Inferior parietal cortex (tissue), 1 donor: ENCODE measurements at regions not wholly inside any gene's neighbourhood (a gene's known extent, or its start where the extent isn't known, plus 50 kb on each side); places are given as distances from the start of the nearest gene placed in this dataset.
"Not testable (repeated sequence)": the region's sequence is repeated elsewhere in the genome, so short reads cannot be mapped to it uniquely, and the experiment has no call there.

Experiments
- DNase-seq: peaks from one replicate; pipeline ENCODE4 v3.0.0-alpha.2; 2016; ENCODE audit errors: extremely low spot score

GRCh38 chrX:117487421-117487820, 629.2 kb downstream of the KLHL13 start:
- no peak for DNase-seq

GRCh38 chrX:117483950-117484349, 632.7 kb downstream of the KLHL13 start:
- DNase-seq: no peak

GRCh38 chrX:117458243-117458968, 658.2 kb downstream of the KLHL13 start:
- no peak for DNase-seq

GRCh38 chrX:117455787-117456186, 660.8 kb downstream of the KLHL13 start:
- no peak for DNase-seq

GRCh38 chrX:117429501-117429900, 687.1 kb downstream of the KLHL13 start:
- no peak for DNase-seq

GRCh38 chrX:117407449-117408150, 709.0 kb downstream of the KLHL13 start:
- DNase-seq: no peak

- no peak for DNase-seq
Measured at GRCh38 chrX:117400839-117401238, 715.8 kb downstream of the KLHL13 start.

GRCh38 chrX:117400005-117400404, 716.6 kb downstream of the KLHL13 start:
- no peak for DNase-seq

GRCh38 chrX:117397844-117398243, 718.8 kb downstream of the KLHL13 start:
- no peak for DNase-seq

- DNase-seq: not testable (repeated sequence)
Measured at GRCh38 chrX:117394506-117395070, 722.0 kb downstream of the KLHL13 start.

GRCh38 chrX:117392360-117392759, 724.2 kb downstream of the KLHL13 start:
- DNase-seq: not testable (repeated sequence)

- no peak for DNase-seq
Measured at GRCh38 chrX:117376460-117376859, 740.1 kb downstream of the KLHL13 start.

- DNase-seq: no peak
Measured at GRCh38 chrX:117335209-117335608, 781.4 kb downstream of the KLHL13 start.

- no peak for DNase-seq
Measured at GRCh38 chrX:117327373-117327772, 789.2 kb downstream of the KLHL13 start.

- no peak for DNase-seq
Measured at GRCh38 chrX:117325706-117326105, 790.9 kb downstream of the KLHL13 start.

- no peak for DNase-seq
Measured at GRCh38 chrX:117305168-117305766, 811.3 kb downstream of the KLHL13 start.

- DNase-seq: no peak
Measured at GRCh38 chrX:117301086-117301485, 815.5 kb downstream of the KLHL13 start.

- no peak for DNase-seq
Measured at GRCh38 chrX:117291760-117292159, 824.9 kb downstream of the KLHL13 start.

- no peak for DNase-seq
Measured at GRCh38 chrX:117274965-117275364, 812.2 kb upstream of the CT83 start.
